ENCODE measurements at regions not wholly inside any gene's neighbourhood (a gene's known extent, or its start where the extent isn't known, plus 50 kb on each side); places are given as distances from the start of the nearest gene placed in this dataset.
"Not testable (repeated sequence)": the region's sequence is repeated elsewhere in the genome, so short reads cannot be mapped to it uniquely, and the experiment has no call there.

GRCh38 chr9:2391509-2392132 lies 230.0 kb upstream of the VLDLR start:
- not testable (repeated sequence) for TF ChIP-seq ZFP36 (IDR thresholded peaks at IDR 0.05; ENCODE audit: low read depth, low read length, partially characterized antibody); MAZ (CRISPR knock-in tag; conservative IDR thresholded peaks at IDR 0.05 in 1 of 2, IDR thresholded peaks at IDR 0.05 in 1 of 2); POLR2A (conservative IDR thresholded peaks at IDR 0.05); RBM34 (IDR thresholded peaks at IDR 0.05; ENCODE audit: borderline replicate concordance, insufficient read depth, low read length); ZKSCAN1 (IDR thresholded peaks at IDR 0.05; ENCODE audit: low read depth, low read length); MAFK (IDR thresholded peaks at IDR 0.05; ENCODE audit: low read length); ZNF274 (IDR thresholded peaks at IDR 0.05; ENCODE audit: borderline replicate concordance, low read depth, low read length); YY1 (IDR thresholded peaks at IDR 0.05; ENCODE audit: borderline replicate concordance in 1 of 3, control insufficient read depth in 1 of 3, extremely low read depth in 1 of 3, insufficient read depth in 3 of 3, insufficient read length in 1 of 3, insufficient replicate concordance in 2 of 3, low read depth in 1 of 3, low read length in 2 of 3); TAF1 (IDR thresholded peaks at IDR 0.05; ENCODE audit: control insufficient read depth, extremely low read depth, insufficient read depth, low read length, severe bottlenecking); TRIM24 (IDR thresholded peaks at IDR 0.05); GABPA (tag; conservative IDR thresholded peaks at IDR 0.05; ENCODE audit: low read depth); RB1 (IDR thresholded peaks at IDR 0.05; ENCODE audit: low read depth); CTCF (IDR thresholded peaks at IDR 0.05 in 2 of 3, conservative IDR thresholded peaks at IDR 0.05 in 1 of 3; ENCODE audit: insufficient read depth in 2 of 3, low read depth in 1 of 3, low read length in 3 of 3)
